Fibroblast of skin of abdomen (primary cell): ENCODE measurements at regions not wholly inside any gene's neighbourhood (a gene's known extent, or its start where the extent isn't known, plus 50 kb on each side); places are given as distances from the start of the nearest gene placed in this dataset.
"Not testable (repeated sequence)": the region's sequence is repeated elsewhere in the genome, so short reads cannot be mapped to it uniquely, and the experiment has no call there.

Source experiments
- DNase-seq: peaks from one replicate; pipeline ENCODE4 v3.0.0-alpha.2; 2013

DNA sequence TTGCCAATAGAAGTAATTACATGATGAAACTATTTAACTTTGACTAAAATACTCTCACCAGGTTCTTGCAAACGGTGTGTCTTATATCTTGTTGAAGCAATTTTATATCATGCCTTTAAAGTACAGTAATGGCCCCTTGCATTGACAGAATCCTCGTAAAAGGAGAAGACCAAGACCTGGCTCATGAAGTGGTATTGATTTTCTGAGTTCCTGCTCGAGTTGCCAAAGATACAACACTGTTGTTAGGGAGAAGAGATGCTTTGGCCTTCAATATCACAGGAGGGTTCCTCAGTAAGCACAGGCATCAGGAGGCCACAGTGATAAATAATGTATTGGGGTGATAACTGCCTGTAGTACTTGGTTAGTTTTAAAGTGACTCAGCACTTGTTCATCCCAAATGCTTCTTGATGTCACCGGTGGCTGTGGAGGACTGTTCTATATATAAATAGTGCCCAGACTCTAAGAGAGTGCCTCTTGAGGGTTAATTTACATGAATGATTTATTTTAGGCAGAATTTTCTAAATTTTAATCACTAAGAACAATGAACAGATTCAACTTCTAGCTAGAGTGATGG lies 571.7 kb upstream of the FANCL start:
- peak; percentile 9 for DNase-seq

DNA sequence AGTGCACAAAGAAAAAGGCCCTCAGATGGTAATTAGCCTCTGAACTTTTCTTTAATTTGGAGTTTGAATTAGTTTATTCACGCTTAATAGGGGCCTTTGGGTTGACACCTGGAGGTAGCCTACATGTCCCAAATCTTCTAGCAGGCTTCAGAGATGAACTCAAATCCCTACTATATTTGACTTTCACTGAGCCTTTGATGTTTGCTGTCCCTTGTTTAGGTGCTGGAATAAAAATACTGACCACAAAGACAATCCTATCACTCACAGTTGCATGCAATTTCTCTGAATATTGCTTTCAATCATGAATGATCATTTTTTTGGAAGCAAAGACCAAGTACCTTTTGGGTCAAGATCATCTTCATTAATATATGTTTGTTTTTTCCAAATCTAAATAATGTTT lies 564.0 kb upstream of the FANCL start:
- DNase-seq, result no peak

DNA sequence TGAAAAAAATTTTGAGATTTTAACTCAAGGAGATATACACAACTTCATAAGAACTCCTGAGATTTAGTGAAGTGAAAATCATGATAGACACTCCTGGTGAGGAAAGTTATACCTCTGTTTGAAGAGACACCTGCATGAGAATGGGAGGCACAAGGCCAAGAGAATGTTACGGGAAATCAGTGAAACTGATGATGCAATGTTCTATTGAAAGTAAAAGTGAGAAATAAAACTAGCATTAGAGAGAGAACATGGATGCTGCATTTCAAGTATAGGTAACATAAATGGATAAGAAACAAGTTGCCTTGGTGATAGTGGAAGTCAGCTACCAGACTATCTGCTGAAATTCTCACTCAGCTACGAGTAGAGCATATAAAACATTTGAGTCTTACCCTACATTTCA lies 562.1 kb upstream of the FANCL start:
- DNase-seq, result no peak

DNA sequence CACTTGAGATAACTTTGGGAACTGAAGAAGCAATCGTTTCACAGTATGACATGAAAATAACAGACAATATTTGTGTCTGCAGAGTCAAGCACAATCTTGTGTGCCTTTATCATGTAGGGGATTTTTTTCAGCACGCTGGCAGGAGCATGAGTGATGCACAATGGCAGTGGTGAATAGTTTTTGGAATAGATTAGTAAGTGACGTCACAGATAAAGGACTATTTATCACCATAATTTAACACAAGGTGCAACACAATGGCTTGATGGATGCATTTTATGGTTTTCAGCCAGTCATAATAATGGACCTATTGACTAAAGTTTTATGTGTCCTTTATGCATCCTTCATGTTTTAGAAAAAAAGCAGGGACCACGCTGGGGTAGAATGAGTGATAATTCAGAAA lies 559.8 kb upstream of the FANCL start:
- DNase-seq, result no peak

DNA sequence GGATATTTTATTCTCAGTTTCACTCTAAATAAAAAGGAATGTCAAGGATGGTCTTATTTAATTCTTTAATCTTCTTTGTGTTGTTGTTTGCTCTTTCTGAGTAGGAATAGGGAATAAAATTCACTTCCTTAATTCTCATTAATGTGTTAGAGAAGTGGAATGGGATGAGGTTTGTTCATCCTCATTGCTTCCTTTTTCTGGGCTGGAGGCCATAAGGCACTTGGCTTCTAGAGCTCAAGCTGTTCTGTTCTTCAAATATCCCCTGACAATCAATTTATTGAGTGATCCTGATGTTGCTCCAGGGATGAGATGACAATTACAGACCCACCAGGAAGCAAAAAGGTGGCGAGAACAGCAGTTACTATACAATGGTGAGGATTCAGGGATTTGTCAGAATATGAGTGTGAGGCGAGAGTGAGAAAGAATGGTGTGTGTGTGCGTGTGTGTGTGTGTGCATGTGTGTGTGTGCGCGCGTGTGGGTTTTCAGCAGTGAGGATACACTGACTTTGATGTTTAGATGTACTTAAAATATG lies 557.6 kb upstream of the FANCL start:
- no peak for DNase-seq

DNA sequence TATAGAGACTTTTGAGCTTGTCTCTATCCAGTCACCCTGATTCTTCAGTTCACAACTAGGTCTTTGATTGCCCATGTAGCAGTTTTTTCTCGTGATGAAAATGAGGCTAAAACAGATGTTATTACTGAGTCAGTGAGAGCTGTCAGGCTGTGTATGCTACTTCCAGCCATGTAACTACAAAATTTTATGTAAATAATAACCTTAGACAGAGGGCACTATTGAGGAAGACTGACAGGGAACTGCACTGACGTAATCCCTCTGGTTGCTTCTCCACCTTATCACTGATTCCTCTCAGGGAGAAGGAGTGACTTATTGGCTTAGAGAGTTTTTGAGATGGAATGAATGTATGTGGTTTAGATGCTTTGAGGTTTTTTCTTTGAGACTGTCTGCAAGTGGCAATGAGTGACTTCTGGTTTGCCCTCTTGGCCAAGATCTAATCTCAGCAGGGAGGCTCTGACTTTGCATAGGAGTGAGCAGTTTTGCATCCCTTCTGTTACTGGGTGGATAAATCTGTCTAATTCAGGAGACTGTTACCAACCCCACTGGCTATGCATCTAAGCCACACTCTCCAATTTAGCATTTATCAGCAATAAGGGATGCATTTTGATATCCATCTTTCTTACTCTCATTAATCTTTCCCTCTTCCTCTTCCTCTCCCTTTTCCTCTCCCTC lies 555.2 kb upstream of the FANCL start:
- DNase-seq, result peak; percentile 3

DNA sequence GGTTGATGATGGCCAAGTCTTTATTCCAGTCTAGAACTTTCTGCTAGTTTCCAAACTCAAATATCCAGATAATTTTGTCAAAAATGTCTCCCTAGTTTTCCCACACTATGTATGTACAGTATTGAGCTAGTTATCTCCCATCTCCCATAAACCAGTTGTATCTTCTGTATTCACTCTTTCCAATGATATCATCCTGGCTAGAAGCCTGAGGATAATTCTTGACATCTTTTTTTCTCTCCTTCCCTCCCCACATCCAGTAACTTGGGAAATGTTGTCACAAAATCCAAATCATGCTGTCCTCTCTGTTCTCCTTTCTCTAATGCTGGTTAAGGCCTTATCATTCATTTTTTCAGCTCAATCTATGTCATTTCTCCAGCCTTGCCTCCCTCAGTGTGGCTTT lies 553.8 kb upstream of the FANCL start:
- DNase-seq, result no peak

DNA sequence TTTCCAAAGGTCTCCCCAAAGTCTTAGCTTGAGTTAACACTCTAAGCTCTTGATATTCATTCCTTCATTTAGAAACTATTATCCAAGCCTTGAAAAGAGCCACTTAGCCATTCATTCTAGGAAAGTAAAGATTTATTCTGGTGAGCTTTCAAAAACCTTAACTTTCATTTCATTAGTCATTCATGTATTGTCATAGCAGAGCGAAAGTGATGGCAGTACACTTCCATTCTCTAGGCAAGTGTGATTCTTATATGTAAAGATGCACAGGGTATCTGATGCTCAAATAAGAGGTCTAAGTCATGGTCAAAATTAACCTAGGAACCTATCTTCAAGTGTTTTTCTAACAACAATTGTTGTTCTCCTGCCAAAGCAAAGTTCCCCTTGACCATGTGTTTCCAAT lies 553.0 kb upstream of the FANCL start:
- DNase-seq, result no peak

DNA sequence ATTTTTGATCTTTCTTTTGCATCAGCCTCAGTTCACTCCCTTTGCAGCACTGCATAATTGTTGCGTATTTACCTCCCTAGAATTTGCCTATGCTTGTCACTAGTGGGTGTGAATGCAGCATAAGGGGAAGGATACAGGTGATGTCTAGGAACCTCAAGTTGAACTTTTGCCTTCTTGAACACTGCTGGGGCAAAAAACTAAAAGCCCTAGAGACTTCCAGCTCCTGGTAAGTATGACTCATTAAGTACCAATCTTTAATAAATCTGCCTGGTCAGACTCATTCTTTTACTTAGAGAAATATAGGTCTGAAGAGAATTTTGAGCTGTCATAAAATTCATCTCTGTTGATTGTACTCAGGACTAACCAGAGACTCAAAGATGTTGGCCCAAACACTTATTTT lies 547.3 kb upstream of the FANCL start:
- peak; percentile 23 for DNase-seq

DNA sequence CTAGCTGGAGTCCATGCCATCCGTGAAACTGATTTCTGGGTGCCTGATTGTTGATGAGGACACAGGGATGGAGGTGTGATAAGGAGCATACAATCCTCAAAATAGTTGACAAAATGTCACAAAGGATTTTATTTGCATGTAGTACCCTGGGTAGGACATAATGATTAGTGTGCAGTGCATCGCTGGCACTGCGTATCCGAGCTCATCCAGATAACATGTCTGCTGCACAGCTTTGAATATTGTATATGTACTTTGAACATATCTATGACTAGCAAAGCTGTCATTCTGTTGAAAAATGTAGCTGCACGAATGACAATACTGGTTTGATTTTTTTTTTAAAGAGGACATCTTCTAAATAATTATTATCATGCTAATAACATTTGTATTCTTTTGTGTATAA lies 529.7 kb upstream of the FANCL start:
- DNase-seq, result no peak

DNA sequence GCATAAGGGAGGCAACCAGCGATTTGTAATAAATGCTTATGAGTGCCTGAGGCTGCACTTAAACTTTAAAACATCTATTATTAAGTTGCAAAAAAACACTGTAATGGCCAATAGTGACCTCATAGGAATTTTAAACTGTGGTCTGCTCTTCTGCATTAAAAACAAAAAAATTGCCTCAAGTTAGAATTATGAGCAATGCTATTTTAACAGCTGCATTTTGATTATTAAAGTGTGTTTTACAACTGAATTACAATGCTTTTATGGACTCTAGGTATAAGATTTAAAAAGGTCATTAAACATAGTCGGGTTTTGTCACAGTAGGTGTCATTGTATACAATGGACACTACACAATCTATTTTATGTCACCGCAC lies 528.7 kb upstream of the FANCL start:
- DNase-seq, result no peak

DNA sequence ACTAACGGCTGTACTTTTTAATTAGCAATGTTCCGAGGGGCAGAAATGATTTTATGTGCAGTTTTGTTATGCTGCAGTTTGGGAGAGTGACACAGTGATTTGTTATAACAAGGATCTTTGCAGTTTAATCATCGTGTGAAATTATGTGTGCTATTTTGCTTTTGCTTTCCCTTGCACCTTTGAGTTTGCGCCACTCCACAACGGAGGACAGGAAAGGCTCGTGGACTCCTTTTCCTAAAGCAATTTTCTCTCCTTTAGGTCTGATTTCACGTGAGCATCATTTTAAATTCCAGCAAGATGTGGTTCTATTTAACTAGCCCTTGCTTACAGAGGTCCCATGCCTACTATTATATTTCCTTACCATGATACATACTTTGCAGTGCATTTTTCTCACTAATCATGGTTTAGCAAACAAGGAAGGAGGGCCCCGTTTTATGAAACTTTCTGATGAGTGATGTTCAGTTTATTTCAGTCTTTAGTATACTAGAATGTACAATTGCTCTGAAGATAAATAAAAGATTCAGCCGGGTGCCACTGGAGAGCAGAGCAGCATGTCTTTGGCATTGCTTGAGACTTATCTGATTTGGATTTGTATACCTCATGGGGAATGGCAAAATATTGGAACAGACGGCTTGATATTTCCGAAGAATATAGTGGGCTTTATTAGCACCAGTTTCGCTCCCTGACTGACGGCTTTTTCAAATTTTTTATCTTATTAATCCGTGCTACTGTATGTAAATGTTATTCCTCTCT lies 528.2 kb upstream of the FANCL start:
- DNase-seq, result no peak

DNA sequence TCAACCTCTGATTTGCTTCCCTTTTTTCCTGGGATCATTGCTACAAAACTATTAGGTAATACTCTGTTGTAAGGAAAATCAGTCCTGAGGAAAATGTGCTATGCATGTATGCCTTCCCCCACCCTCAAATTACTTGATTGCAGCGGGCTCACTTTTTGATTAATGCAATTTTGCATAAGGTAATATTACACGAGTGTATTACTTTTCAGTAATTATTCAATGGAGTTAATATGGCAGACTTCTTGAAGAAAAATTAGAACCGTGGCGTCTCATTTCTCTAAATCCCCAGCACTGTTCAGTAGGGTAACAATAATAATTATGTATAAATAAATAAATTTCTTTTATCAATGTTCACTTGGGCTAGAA lies 527.6 kb upstream of the FANCL start:
- DNase-seq, result no peak

DNA sequence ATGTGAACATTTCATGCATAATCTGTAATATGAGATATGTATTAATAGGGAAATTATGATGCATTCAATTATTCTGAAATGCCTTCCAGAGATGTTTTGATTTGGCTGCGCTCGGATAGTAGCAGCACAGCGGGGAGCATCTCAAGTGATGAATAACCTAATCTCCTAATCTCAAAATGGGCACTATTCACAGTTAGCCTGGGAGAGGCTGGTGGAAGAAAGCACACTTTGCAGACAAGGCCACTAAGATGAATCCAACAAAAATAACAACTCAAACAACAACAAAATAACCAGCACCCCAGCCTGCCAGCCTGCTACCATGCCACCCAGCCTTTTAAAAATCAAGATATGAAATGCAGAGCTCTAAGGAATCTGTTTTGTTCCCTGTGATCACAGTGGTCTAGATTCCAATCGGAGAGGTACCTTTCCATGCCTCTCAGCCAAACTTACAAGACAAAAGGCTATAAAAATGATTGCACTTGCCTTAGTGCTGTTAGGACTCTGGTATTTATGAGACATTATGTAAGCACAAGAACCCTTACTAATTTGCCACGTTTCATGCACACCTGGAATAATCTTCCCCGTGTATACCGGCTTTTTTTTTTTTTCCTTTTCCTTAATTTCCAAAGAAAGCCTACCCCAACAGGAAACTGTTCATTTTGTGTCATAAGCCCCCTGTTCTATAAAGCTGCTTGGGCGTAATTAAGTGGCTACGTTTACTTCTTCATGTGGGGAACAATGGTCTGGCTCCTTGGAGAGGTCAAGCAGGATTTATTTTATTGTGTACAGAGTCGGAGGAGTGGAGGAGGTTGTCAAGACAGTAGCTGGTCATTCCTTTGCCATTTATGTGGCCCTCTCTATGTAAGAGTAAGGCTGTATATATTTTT lies 526.9 kb upstream of the FANCL start:
- no peak for DNase-seq

DNA sequence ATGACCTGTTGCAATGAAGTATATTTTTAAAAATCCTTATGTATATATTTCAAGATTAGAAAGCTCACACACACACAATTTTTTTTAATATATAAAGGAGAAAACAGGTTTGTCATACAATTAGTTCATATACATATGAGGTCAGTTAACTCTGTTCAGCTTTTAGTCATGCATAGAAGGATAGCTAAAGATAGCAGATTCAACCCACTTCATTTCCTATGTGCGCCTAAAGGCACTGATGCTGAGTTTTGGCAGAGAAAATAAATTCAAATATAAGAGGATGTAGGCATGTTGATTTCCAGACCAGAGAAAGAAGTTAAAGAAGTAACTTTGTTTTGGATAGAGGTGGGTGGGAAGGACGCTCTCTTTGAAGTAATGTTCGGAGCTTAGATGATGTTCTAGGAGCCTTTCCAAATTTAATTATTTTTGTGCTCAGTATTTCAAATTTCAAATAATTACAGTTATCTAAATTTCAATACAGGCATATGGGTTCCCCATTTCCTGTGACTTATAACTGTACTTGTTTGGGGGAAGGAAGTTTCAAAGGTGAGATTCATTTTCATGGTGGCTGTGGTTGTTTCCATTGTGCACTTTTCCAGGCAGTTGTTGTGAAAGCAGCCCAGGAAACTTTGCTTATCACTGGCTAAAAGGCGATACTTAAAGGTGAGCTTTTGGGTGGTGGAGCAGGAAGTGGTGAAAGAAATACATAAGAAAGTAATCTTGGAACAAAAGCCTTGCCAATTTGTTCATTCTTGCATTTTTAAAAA lies 523.4 kb upstream of the FANCL start:
- no peak for DNase-seq

DNA sequence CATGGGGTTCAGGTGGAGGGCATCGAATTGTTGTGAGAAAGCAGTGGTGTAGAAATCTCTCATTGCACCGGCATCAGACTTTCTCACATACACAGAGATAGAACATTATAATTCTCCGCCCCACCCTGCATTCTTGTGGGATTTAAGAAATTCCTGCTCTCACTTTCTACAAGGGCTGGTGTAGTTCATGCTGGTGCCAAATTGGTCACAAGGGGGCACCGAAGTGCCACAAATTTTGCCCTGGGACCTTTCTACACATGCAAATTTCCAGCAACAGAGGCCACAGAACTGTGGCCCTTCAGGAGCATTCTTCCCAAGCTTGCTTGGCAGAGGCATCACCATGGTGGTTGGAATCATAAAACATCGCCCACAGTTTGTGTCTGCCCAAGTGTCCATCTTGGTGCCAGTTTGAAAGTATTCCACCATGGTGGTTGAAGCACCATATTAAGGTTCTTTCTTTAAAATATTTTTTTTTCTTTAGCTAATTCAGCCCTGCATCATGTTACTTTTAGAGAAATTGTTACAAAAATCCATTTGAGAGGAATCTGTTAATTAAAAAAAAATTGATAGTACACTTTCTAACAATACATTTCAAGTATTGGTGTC lies 521.2 kb upstream of the FANCL start:
- peak; percentile 78 for DNase-seq

DNA sequence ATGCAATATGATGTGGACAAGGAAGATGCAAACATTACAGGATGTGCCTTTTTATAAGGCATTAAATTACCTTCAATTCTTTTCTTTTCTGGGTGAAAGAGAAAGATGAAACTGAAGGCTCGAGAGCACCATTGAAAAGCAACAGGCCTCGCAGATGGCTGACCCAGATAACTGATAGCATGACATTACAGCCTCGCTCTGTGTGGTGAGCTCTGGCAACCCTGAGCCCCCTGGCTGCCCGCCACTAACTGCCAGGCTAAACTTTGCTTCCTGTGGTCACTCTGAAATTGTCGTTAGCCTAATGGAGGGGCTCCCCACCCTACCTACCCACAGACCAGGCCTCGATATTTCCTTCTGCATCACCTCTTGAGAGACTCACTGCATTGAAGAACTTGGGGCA lies 516.8 kb upstream of the FANCL start:
- no peak for DNase-seq

DNA sequence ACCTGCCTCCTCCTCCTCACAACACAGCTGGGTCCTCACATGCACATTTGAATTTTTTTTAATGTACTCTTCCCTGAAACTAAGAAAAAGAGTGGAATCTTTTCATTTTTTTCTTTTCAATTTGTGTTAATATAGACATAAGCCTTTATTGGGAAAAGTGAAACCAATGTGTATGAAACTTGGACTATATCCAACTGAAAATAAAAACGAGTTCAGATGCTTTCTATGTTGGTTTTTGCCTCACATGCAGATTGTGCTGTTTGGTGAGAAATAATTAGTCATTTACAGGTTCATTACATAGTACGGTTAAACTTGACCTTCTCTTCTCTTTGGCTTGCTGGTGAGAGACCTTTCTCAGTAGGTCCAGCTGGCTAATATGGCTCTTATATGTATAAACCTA lies 515.2 kb upstream of the FANCL start:
- DNase-seq, result no peak

DNA sequence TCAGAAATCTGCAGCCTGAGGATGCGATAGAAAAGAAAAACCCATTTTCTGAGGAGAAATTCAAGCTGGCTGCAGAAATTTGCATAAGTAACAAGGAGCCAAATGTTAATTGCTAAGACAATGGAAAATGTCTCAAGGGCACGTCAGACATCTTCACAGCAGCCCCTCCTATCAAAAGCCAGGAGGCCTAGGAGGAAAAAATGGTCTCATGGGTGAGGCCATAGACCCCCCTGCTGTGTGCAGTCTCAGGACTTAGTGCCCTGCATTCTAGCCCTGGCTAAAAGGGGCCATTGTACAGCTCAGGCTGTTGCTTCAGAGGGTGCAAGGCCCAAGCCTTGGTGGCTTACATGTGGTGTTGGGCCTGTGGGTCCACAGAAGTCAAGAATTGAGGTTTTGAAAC lies 511.4 kb upstream of the FANCL start:
- DNase-seq, result not testable (repeated sequence)

DNA sequence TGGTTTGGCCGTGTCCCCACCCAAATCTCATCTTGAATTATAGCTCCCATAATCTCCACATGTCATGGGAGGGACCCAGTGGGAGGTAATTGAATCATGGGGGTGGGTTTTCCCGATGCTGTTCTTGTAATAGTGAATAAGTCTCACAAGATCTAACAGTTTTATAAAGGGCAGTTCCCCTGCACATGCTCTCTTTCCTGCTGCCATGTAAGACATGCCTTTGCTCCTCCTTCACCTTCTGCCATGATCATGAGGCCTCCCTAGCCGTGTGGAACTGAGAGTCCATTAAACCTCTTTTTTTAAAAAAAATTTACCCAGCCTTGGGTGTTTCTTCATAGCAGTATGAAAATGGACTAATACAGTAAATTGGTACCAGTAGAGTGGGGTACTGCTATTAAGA lies 510.6 kb upstream of the FANCL start:
- not testable (repeated sequence) for DNase-seq

DNA sequence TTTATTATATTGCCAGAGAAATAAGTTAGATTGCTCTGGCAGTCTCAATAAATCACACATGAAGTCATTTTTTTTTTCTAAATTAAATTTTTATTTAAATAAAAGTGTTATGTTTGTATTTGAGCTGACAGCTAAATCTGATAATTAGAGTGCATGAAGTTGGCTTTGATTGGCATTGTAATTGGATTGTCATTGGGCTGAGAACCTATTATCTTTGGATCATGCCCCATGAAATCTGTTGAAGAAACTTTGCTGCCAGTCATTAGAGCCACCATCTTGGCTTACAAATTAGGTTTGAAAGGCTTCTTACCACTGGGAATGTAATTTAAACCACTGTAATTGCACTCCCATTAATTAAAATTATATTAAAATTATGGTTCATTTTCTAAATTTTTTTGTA lies 507.9 kb upstream of the FANCL start:
- no peak for DNase-seq

DNA sequence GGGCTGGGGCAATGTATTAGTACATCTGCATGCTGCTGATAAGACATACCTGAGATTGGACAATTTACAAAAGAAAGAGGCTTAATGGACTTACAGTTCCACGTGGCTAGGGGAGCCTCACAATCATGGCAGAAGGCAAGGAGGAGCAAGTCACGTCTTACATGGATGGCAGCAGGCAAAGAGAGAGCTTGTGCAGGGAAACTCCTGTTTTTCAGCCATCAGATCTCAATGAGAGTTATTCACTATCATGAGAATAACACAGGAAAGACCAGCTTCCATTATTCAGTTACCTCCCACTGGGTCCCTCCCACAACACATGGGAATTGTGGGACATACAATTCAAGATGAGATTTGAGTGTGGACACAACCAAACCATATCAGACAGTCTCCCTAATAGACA lies 504.2 kb upstream of the FANCL start:
- DNase-seq, result not testable (repeated sequence)
